ENCODE measurements at regions not wholly inside any gene's neighbourhood (a gene's known extent, or its start where the extent isn't known, plus 50 kb on each side); places are given as distances from the start of the nearest gene placed in this dataset.

- 80 to 83% methylated on average over 1 of the region's 3 CpGs for WGBS, 2 experiments (ENCODE audit: insufficient coverage in 2 of 2)
- no peaks in the 10 kb centered on the region for H3K36me3 ChIP-seq (ENCODE audit: control insufficient read depth, insufficient read depth, low read length)
These were observed 127.6 kb upstream of the IRS2 start for GRCh38 chr13:109913936-109914510.

DNA sequence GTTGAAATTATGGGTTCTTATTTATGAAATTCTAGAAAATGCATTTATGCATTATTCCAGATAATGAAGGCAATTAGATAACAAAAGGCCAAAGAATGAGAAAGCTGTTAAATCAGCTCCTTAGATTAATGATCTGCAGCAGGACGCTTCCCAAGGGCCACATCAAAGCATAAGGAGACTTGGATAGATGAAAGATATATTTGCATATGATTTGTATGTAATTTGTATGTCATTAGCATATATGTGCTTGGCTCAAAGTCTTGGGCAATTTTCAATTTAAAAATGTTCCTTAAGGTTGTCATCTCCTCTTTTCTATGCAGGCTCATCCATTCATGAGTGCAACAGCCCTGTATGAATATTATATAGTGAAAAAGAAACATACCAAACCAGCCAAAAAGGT lies 126.8 kb upstream of the IRS2 start:
- H3K4me1 ChIP-seq (ENCODE audit: control insufficient read depth, insufficient read depth, low read length, poor library complexity, severe bottlenecking): no peaks in the 10 kb centered on the region
- no peaks in the 10 kb centered on the region for H3K36me3 ChIP-seq (ENCODE audit: control insufficient read depth, insufficient read depth, low read length)
- H3K4me3 ChIP-seq (ENCODE audit: extremely low read depth, insufficient read depth, low read length, poor library complexity, severe bottlenecking): no peak overlapping the region
- H3K9me3 ChIP-seq (ENCODE audit: control insufficient read depth, low read length): no peaks in the 10 kb centered on the region
- no peak overlapping the region for H3K27ac ChIP-seq (ENCODE audit: low read depth, low read length, severe bottlenecking)
- 70 to 100% methylated on average over 1 of the region's 1 CpG for WGBS, 2 experiments (ENCODE audit: insufficient coverage in 2 of 2)

More at GRCh38 chr13:109913936-109914510, 127.6 kb upstream of the IRS2 start:
- no peaks in the 10 kb centered on the region for H3K4me1 ChIP-seq (ENCODE audit: control insufficient read depth, insufficient read depth, low read length, poor library complexity, severe bottlenecking)
- no peak overlapping the region for H3K27ac ChIP-seq (ENCODE audit: low read depth, low read length, severe bottlenecking)
- H3K4me3 ChIP-seq (ENCODE audit: extremely low read depth, insufficient read depth, low read length, poor library complexity, severe bottlenecking): no peak overlapping the region
- no peaks in the 10 kb centered on the region for H3K9me3 ChIP-seq (ENCODE audit: control insufficient read depth, low read length)

DNA sequence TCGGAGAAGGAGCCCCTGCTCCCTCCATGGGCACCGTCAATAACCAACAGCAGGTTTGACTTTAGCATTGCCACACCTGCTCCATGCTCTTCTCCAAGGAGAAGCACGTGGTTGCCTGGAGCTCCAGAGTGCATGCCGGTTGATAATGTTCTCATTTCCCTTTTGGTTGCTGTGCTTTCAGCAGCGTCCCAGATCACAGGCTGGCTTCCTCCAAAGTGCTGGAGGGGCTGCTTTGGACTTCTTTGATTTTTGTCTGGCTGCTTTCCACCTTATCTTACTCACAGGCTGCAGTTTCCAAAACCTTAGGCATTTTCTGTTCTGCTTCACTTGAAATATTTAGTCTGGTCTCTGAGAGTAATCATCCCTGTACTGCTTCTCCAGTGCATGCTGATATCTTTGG lies 123.8 kb upstream of the IRS2 start:
- 81 to 91% methylated on average over 4 to 5 of the region's 5 CpGs for WGBS, 2 experiments (ENCODE audit: insufficient coverage in 2 of 2)
- Histone ChIP-seq H3K36me3 (ENCODE audit: control insufficient read depth, insufficient read depth, low read length) (no peaks in the 10 kb centered on the region), H3K4me1 (ENCODE audit: control insufficient read depth, insufficient read depth, low read length, poor library complexity, severe bottlenecking) (no peaks in the 10 kb centered on the region), H3K4me3 (ENCODE audit: extremely low read depth, insufficient read depth, low read length, poor library complexity, severe bottlenecking) (no peak overlapping the region), H3K27ac (ENCODE audit: low read depth, low read length, severe bottlenecking) (no peak overlapping the region), H3K9me3 (ENCODE audit: control insufficient read depth, low read length) (no peaks in the 10 kb centered on the region)

GRCh38 chr13:109906976-109907375 lies 120.6 kb upstream of the IRS2 start:
- Histone ChIP-seq H3K27ac (ENCODE audit: low read depth, low read length, severe bottlenecking) (no peak overlapping the region), H3K4me3 (ENCODE audit: extremely low read depth, insufficient read depth, low read length, poor library complexity, severe bottlenecking) (no peak overlapping the region), H3K4me1 (ENCODE audit: control insufficient read depth, insufficient read depth, low read length, poor library complexity, severe bottlenecking) (no peaks in the 10 kb centered on the region), H3K36me3 (ENCODE audit: control insufficient read depth, insufficient read depth, low read length) (no peaks in the 10 kb centered on the region), H3K9me3 (ENCODE audit: control insufficient read depth, low read length) (no peaks in the 10 kb centered on the region)
- WGBS, 2 experiments (ENCODE audit: insufficient coverage in 2 of 2): 79 to 90% methylated on average over 3 of the region's 3 CpGs

GRCh38 chr13:109904218-109904617 lies 117.8 kb upstream of the IRS2 start:
- Histone ChIP-seq H3K9me3 (ENCODE audit: control insufficient read depth, low read length) (no peaks in the 10 kb centered on the region), H3K4me1 (ENCODE audit: control insufficient read depth, insufficient read depth, low read length, poor library complexity, severe bottlenecking) (no peaks in the 10 kb centered on the region), H3K27ac (ENCODE audit: low read depth, low read length, severe bottlenecking) (no peak overlapping the region), H3K4me3 (ENCODE audit: extremely low read depth, insufficient read depth, low read length, poor library complexity, severe bottlenecking) (no peak overlapping the region), H3K36me3 (ENCODE audit: control insufficient read depth, insufficient read depth, low read length) (no peaks in the 10 kb centered on the region)
- WGBS, 2 experiments (ENCODE audit: insufficient coverage in 2 of 2): 86% methylated on average over 2 of the region's 4 CpGs

DNA sequence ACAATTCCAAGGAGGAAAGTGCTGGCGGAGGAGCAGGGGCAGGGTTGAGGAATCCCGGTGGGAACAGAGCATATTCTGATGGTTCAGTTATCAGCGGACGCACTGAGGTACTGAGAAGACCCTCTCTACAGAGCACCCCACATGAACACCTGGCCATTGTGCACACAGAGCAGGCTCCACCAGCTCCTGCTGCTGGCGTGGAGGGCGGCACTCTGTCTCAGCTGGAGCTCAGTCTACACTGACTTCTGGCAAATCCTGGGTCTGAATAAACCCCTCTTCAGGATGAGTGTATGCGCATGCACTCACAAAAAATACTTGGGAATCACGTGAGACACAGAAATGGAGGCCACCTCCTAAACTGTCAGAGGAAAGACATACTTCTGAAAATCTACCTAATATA lies 114.4 kb upstream of the IRS2 start:
- 84 to 95% methylated on average over 5 to 7 of the region's 8 CpGs for WGBS, 2 experiments (ENCODE audit: insufficient coverage in 2 of 2)
- Histone ChIP-seq H3K4me3 (ENCODE audit: extremely low read depth, insufficient read depth, low read length, poor library complexity, severe bottlenecking) (no peak overlapping the region), H3K4me1 (ENCODE audit: control insufficient read depth, insufficient read depth, low read length, poor library complexity, severe bottlenecking) (no peaks in the 10 kb centered on the region), H3K27ac (ENCODE audit: low read depth, low read length, severe bottlenecking) (no peak overlapping the region), H3K9me3 (ENCODE audit: control insufficient read depth, low read length) (no peaks in the 10 kb centered on the region), H3K36me3 (ENCODE audit: control insufficient read depth, insufficient read depth, low read length) (no peaks in the 10 kb centered on the region)

- whole genome bisulfite sequencing, 2 experiments (ENCODE audit: insufficient coverage in 2 of 2): 68 to 83% methylated on average over 3 to 4 of the region's 6 CpGs
- H3K4me3 ChIP-seq (ENCODE audit: extremely low read depth, insufficient read depth, low read length, poor library complexity, severe bottlenecking): no peak overlapping the region
- no peaks in the 10 kb centered on the region for H3K9me3 ChIP-seq (ENCODE audit: control insufficient read depth, low read length)
- no peaks in the 10 kb centered on the region for H3K4me1 ChIP-seq (ENCODE audit: control insufficient read depth, insufficient read depth, low read length, poor library complexity, severe bottlenecking)
- H3K27ac ChIP-seq (ENCODE audit: low read depth, low read length, severe bottlenecking): no peak overlapping the region
- H3K36me3 ChIP-seq (ENCODE audit: control insufficient read depth, insufficient read depth, low read length): no peaks in the 10 kb centered on the region
These were observed 113.9 kb upstream of the IRS2 start for GRCh38 chr13:109900320-109900719.

- Histone ChIP-seq H3K4me3 (ENCODE audit: extremely low read depth, insufficient read depth, low read length, poor library complexity, severe bottlenecking) (no peak overlapping the region), H3K4me1 (ENCODE audit: control insufficient read depth, insufficient read depth, low read length, poor library complexity, severe bottlenecking) (no peaks in the 10 kb centered on the region), H3K36me3 (ENCODE audit: control insufficient read depth, insufficient read depth, low read length) (no peaks in the 10 kb centered on the region), H3K27ac (ENCODE audit: low read depth, low read length, severe bottlenecking) (no peak overlapping the region), H3K9me3 (ENCODE audit: control insufficient read depth, low read length) (no peaks in the 10 kb centered on the region)
- WGBS, 2 experiments (ENCODE audit: insufficient coverage in 2 of 2): 100% methylated on average over 2 of the region's 3 CpGs; no CpG with 5 or more reads in 1 of the 2 experiments
These were observed 113.4 kb upstream of the IRS2 start for GRCh38 chr13:109899748-109900147.

DNA sequence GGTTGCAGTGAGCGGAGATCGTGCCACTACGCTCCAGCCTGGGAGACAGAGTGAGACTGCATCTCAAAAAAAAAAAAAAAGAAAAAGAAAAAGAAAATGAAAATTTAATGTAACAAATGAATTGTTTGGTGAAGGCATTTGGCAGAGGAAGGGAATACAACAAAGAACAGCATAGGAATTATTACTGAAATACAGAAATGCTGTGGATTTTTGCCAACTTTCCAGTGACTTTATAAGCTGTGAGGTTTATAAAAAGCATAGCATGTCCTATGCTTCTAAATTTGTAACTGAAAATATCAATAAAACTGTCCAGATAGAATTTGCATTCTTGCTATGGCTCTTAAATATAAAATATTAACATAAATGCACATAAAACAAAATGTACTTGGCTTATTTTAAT lies 112.9 kb upstream of the IRS2 start:
- Histone ChIP-seq H3K27ac (ENCODE audit: low read depth, low read length, severe bottlenecking) (no peak overlapping the region), H3K9me3 (ENCODE audit: control insufficient read depth, low read length) (no peaks in the 10 kb centered on the region), H3K4me3 (ENCODE audit: extremely low read depth, insufficient read depth, low read length, poor library complexity, severe bottlenecking) (no peak overlapping the region), H3K4me1 (ENCODE audit: control insufficient read depth, insufficient read depth, low read length, poor library complexity, severe bottlenecking) (no peaks in the 10 kb centered on the region), H3K36me3 (ENCODE audit: control insufficient read depth, insufficient read depth, low read length) (no peaks in the 10 kb centered on the region)
- no CpG with 5 or more reads among the region's 3 CpGs for WGBS, 2 experiments (ENCODE audit: insufficient coverage in 2 of 2)

DNA sequence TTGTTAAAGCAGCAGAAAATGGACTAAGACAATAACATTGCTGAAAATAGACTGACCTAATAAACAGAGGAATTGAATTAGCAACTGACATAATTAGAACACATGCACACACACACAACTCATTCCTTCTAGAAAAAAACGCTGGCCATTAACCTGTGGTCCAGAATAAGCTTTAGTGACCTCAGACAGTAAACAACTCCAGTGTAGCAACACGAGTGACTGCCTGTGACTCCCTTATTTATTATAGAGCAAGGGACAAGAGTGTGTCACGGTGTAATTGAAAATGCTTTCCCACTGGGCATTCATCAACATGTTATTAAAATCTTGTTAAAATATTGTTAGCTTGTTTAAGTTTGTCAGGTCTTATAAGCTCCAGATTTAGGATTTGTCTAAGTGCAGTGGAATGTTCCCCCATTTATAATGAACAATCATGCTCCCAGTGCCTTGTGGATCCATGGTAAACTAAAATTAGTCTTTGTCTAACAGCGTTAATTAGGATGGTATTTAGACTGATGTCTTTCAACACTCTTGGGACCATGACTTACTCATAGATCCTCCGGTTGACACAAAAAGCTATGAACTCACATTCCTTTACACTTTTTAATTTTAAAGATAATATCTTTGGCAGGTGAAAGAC lies 111.7 kb upstream of the IRS2 start:
- H3K4me1 ChIP-seq (ENCODE audit: control insufficient read depth, insufficient read depth, low read length, poor library complexity, severe bottlenecking): no peaks in the 10 kb centered on the region
- no peak overlapping the region for H3K4me3 ChIP-seq (ENCODE audit: extremely low read depth, insufficient read depth, low read length, poor library complexity, severe bottlenecking)
- no peaks in the 10 kb centered on the region for H3K9me3 ChIP-seq (ENCODE audit: control insufficient read depth, low read length)
- H3K27ac ChIP-seq (ENCODE audit: low read depth, low read length, severe bottlenecking): no peak overlapping the region
- WGBS, 2 experiments (ENCODE audit: insufficient coverage in 2 of 2): 92 to 100% methylated on average over 1 to 2 of the region's 5 CpGs
- H3K36me3 ChIP-seq (ENCODE audit: control insufficient read depth, insufficient read depth, low read length): no peaks in the 10 kb centered on the region

GRCh38 chr13:109892101-109892500 lies 105.7 kb upstream of the IRS2 start:
- no peaks in the 10 kb centered on the region for H3K9me3 ChIP-seq (ENCODE audit: control insufficient read depth, low read length)
- WGBS, 2 experiments (ENCODE audit: insufficient coverage in 2 of 2): 94 to 95% methylated on average over 2 of the region's 2 CpGs
- H3K4me1 ChIP-seq (ENCODE audit: control insufficient read depth, insufficient read depth, low read length, poor library complexity, severe bottlenecking): no peaks in the 10 kb centered on the region
- no peak overlapping the region for H3K4me3 ChIP-seq (ENCODE audit: extremely low read depth, insufficient read depth, low read length, poor library complexity, severe bottlenecking)
- no peak overlapping the region for H3K27ac ChIP-seq (ENCODE audit: low read depth, low read length, severe bottlenecking)
- no peaks in the 10 kb centered on the region for H3K36me3 ChIP-seq (ENCODE audit: control insufficient read depth, insufficient read depth, low read length)

All from mesodermal cell (in vitro differentiated cells).